ENCODE measurements at regions not wholly inside any gene's neighbourhood (a gene's known extent, or its start where the extent isn't known, plus 50 kb on each side); places are given as distances from the start of the nearest gene placed in this dataset.

- Mint-ChIP-seq H3K4me3 (no peak overlapping the region), H3K4me1 (ENCODE audit: low read depth) (peaks cover 18% of the 10 kb centered on the region), H3K9me3 (no peaks in the 10 kb centered on the region), H3K27ac (no peak overlapping the region), H3K27me3 (ENCODE audit: insufficient read depth) (no peaks in the 10 kb centered on the region), H3K36me3 (ENCODE audit: low read depth) (no peaks in the 10 kb centered on the region)
- DNase-seq: no peak
- peak; percentile 69 for TF ChIP-seq CTCF (IDR thresholded peaks at IDR 0.05)
Observed at GRCh38 chr1:65623895-65624294, 168.8 kb upstream of the PDE4B start.

GRCh38 chr1:65625528-65625927 is 167.2 kb upstream of the PDE4B start:
- H3K36me3 Mint-ChIP-seq (ENCODE audit: low read depth): no peaks in the 10 kb centered on the region
- H3K27ac Mint-ChIP-seq: no peak overlapping the region
- H3K4me1 Mint-ChIP-seq (ENCODE audit: low read depth): peaks cover 25% of the 10 kb centered on the region
- no peak for TF ChIP-seq CTCF (IDR thresholded peaks at IDR 0.05)
- no peak for DNase-seq
- no peaks in the 10 kb centered on the region for H3K9me3 Mint-ChIP-seq
- H3K27me3 Mint-ChIP-seq (ENCODE audit: insufficient read depth): no peaks in the 10 kb centered on the region
- no peak overlapping the region for H3K4me3 Mint-ChIP-seq

GRCh38 chr1:65626003-65626402 is 166.7 kb upstream of the PDE4B start:
- no peaks in the 10 kb centered on the region for H3K36me3 Mint-ChIP-seq (ENCODE audit: low read depth)
- H3K4me1 Mint-ChIP-seq (ENCODE audit: low read depth): peaks cover 30% of the 10 kb centered on the region
- H3K9me3 Mint-ChIP-seq: no peaks in the 10 kb centered on the region
- DNase-seq: no peak
- H3K27me3 Mint-ChIP-seq (ENCODE audit: insufficient read depth): no peaks in the 10 kb centered on the region
- no peak for TF ChIP-seq CTCF (IDR thresholded peaks at IDR 0.05)
- H3K4me3 Mint-ChIP-seq: no peak overlapping the region
- no peak overlapping the region for H3K27ac Mint-ChIP-seq

- Mint-ChIP-seq H3K27ac (no peak overlapping the region), H3K27me3 (ENCODE audit: insufficient read depth) (no peaks in the 10 kb centered on the region), H3K9me3 (no peaks in the 10 kb centered on the region), H3K36me3 (ENCODE audit: low read depth) (no peaks in the 10 kb centered on the region), H3K4me1 (ENCODE audit: low read depth) (peaks cover 18% of the 10 kb centered on the region), H3K4me3 (no peak overlapping the region)
- no peak for DNase-seq
- no peak for TF ChIP-seq CTCF (IDR thresholded peaks at IDR 0.05)
Observed at GRCh38 chr1:65629788-65630187, 162.9 kb upstream of the PDE4B start.

GRCh38 chr1:65630855-65631254 is 161.8 kb upstream of the PDE4B start:
- no peaks in the 10 kb centered on the region for H3K9me3 Mint-ChIP-seq
- no peaks in the 10 kb centered on the region for H3K36me3 Mint-ChIP-seq (ENCODE audit: low read depth)
- H3K27ac Mint-ChIP-seq: 0 out of 2 replicates have a peak overlapping the region, but pooled peaks have one; percentile 5
- no peak for TF ChIP-seq CTCF (IDR thresholded peaks at IDR 0.05)
- H3K27me3 Mint-ChIP-seq (ENCODE audit: insufficient read depth): no peaks in the 10 kb centered on the region
- no peak for DNase-seq
- no peak overlapping the region for H3K4me3 Mint-ChIP-seq
- peaks cover 18% of the 10 kb centered on the region for H3K4me1 Mint-ChIP-seq (ENCODE audit: low read depth)

- Mint-ChIP-seq H3K4me3 (no peak overlapping the region), H3K4me1 (ENCODE audit: low read depth) (peaks cover 18% of the 10 kb centered on the region), H3K27me3 (ENCODE audit: insufficient read depth) (no peaks in the 10 kb centered on the region), H3K36me3 (ENCODE audit: low read depth) (no peaks in the 10 kb centered on the region), H3K27ac (no peak overlapping the region), H3K9me3 (no peaks in the 10 kb centered on the region)
- no peak for TF ChIP-seq CTCF (IDR thresholded peaks at IDR 0.05)
- DNase-seq: no peak
Observed at GRCh38 chr1:65632235-65632634, 160.5 kb upstream of the PDE4B start.
